ENCODE measurements at regions not wholly inside any gene's neighbourhood (a gene's known extent, or its start where the extent isn't known, plus 50 kb on each side); places are given as distances from the start of the nearest gene placed in this dataset.

DNA sequence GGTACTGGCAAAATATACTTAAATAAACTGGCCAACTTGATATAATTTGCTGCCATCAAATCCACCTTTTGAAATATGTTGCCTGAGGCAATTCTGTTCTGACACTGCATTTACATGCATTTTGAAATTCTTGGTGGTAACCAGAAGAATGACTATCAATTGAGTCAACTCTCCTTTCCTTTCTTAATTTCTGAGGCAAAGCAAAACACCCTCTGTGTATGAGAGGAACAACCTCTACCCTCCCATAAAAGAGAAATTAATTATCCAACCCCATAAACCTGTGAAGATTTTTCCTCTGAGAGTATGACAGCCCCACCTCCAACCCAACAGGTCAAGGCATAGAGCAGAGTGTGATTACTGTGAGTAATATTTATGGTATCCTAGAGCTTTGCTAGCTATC lies 286.8 kb downstream of the NR2F1-AS1 start:
- TF ChIP-seq CTCF (IDR thresholded peaks at IDR 0.05; ENCODE audit: low read depth, low read length), result no peak
- DNase-seq (ENCODE audit: extremely low read depth, low read depth), result peak; percentile 37

DNA sequence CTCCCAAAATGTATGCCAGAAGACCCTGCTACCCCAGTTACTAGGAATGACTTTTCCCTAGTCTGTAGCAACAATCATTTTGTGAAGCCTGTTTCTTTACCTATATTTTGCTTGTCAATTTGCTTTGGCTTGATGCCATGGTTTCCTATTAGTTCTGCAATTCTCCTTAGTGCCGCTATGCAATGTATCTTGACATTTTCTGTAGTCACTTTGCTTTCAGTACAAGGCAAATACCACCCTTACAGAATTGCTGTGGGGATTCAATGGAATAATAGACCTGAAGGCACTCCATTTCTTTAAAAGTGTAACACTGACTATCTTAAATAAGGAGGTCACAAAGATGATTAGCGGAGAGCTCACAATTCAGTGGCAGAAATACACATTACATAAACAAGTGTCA lies 291.1 kb downstream of the NR2F1-AS1 start:
- no peak for DNase-seq (ENCODE audit: extremely low read depth, low read depth)
- TF ChIP-seq CTCF (IDR thresholded peaks at IDR 0.05; ENCODE audit: low read depth, low read length), result no peak

DNA sequence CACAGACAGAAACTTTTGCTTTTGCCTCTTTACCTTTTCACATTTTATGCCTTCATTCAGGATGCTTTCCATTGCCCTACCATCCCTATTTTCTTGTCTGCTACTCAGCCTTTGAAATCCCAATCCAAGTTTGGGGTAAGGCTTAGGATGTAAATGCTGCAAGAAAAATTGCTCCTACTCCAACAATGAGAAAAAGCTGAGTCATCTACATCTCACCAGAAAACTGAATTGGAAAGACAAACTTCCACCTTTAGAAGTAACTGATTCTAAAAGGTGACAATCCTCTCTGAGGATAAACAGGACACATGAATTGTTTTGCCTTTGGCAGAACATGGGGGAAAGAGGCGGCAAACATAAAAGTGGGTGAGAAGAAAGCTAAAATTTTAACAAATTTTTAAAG lies 295.6 kb downstream of the NR2F1-AS1 start:
- DNase-seq (ENCODE audit: extremely low read depth, low read depth), result no peak
- no peak for TF ChIP-seq CTCF (IDR thresholded peaks at IDR 0.05; ENCODE audit: low read depth, low read length)

DNA sequence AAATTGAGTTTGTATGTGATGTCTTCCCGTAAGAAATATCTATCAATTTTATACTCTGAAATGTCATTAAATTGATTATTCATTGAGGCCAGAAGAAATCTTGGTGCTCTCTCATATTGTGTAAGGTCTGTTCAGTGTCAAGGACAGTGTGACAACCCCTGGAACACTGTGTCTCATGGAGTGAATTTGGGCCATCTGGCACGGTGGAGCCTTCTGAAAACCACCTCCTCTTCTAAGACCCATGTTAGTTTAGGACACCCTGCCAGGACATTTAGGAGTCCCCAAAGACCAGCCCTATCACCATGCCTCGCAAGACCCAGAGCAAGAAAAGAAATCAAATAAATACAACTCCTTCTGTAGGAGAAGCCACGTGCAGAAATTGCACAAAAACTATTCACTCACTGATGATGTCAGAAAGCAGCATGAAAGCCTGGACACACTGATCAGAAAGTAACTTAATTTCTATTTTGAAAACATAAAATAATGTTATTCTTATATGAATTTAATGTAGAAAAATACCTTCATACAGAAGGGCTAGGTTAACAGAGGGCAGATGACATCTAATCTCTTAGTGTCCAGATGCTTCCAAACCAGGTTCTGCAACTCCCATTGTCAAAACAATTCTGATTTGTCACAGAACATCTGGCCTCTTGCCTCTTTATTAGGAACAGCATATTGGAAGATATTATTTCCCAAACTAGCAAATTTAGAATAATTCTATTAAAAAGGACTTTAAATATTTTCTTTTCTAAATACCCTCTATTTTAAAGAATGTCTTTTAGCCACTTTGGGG lies 298.8 kb downstream of the NR2F1-AS1 start:
- no peak for DNase-seq (ENCODE audit: extremely low read depth, low read depth)
- TF ChIP-seq CTCF (IDR thresholded peaks at IDR 0.05; ENCODE audit: low read depth, low read length), result no peak

DNA sequence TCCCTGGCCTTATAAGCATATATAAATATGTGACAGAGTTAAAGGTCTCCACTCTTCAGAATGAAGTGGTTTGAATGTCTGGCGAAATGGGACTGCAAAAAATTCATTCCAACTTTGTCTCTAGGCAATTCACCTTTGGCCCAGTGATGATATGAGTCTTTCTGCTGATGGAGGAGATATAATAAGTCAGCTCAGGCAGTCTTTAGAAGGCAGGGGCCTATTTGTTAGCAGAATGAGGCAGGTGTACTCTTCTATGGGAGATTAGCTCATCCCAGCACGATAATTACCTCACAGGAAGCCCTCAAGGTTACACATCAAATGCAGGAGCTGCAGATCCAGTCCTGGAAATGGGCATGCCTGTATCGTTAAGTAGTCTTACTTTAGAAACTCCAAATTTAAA lies 300.5 kb downstream of the NR2F1-AS1 start:
- DNase-seq (ENCODE audit: extremely low read depth, low read depth), result no peak
- TF ChIP-seq CTCF (IDR thresholded peaks at IDR 0.05; ENCODE audit: low read depth, low read length), result no peak

DNA sequence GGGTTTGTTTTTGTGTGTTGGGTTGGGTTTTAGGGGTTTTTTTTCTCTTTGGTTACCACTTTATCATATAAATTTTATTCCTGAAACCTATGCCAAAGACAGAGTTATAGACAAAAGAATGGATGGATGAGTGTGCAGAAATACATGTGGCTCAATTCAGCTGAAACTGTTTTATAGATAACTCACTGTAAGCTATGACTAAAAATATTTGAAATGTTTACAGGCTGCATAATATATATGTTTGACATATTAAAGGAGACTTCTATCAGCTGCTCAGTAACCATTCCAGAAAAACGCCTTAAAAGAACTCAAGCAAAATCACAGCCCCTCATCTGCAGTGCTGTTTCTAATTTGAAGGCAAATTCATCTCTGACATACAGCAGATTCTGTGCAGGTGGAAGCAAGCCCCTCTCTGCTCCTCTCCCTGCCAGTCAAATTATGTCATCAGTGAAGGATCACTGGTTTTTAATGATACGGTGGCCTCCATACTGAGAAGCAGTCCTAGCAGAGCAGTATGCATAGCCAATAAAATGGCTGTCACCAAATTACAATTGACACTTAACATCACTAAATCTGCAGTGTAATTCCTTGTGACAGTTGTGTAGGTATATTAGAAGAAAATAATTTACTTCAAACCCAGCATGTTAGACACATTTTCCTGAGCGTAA lies 301.6 kb downstream of the NR2F1-AS1 start:
- no peak for DNase-seq (ENCODE audit: extremely low read depth, low read depth)
- no peak for TF ChIP-seq CTCF (IDR thresholded peaks at IDR 0.05; ENCODE audit: low read depth, low read length)

- TF ChIP-seq CTCF (IDR thresholded peaks at IDR 0.05; ENCODE audit: low read depth, low read length), result no peak
- DNase-seq (ENCODE audit: extremely low read depth, low read depth), result no peak
Observed at GRCh38 chr5:93278896-93279295, 302.1 kb downstream of the NR2F1-AS1 start.
